MM.1S (cell line): ENCODE measurements at regions not wholly inside any gene's neighbourhood (a gene's known extent, or its start where the extent isn't known, plus 50 kb on each side); places are given as distances from the start of the nearest gene placed in this dataset.
"Not testable (repeated sequence)": the region's sequence is repeated elsewhere in the genome, so short reads cannot be mapped to it uniquely, and the experiment has no call there.

Source experiments
- DNase-seq: peaks from one replicate; pipeline ENCODE4 v3.0.0-alpha.2; 2015
- H2AFZ ChIP-seq: fragments of 300-600 bp; sonication (generic); 2 replicates; pipeline ENCODE4 v1.6.0; 2016; ENCODE audit warnings: antibody characterized with exemption, low read length
- H3F3A ChIP-seq: fragments of 300-600 bp; sonication (generic); 2 replicates; pipeline ENCODE4 v1.6.1; 2016; ENCODE audit warnings: mild to moderate bottlenecking, antibody characterized with exemption, low read length, moderate library complexity, mixed read lengths; ENCODE audit not compliant: insufficient read depth
- H3K27ac ChIP-seq: fragments of 300-600 bp; sonication (generic); 2 replicates; pipeline ENCODE4 v1.5.1; 2016; ENCODE audit warnings: mild to moderate bottlenecking, low read length
- H3K27me3 ChIP-seq: fragments of 300-600 bp; sonication (generic); replicated peaks from 2 replicates; pipeline ENCODE4 v1.6.0; 2016; ENCODE audit warnings: low read length; ENCODE audit not compliant: insufficient read depth
- H3K36me3 ChIP-seq: fragments of 300-600 bp; sonication (generic); replicated peaks from 2 replicates; pipeline ENCODE4 v1.6.1; 2016; ENCODE audit warnings: mild to moderate bottlenecking, low read length, mixed read lengths; ENCODE audit not compliant: insufficient read depth
- H3K4me1 ChIP-seq: fragments of 300-600 bp; sonication (generic); 2 replicates; pipeline ENCODE4 v1.6.1; 2016; ENCODE audit warnings: low read length, mixed read lengths
- H3K4me2 ChIP-seq: fragments of 300-600 bp; sonication (generic); 2 replicates; pipeline ENCODE4 v1.6.0; 2016; ENCODE audit warnings: low read depth, low read length
- H3K4me3 ChIP-seq: fragments of 300-600 bp; sonication (generic); 2 replicates; pipeline ENCODE4 v1.5.1; 2016; ENCODE audit warnings: low read length, mixed read lengths
- H3K79me2 ChIP-seq: fragments of 300-600 bp; sonication (generic); 2 replicates; pipeline ENCODE4 v1.6.1; 2016; ENCODE audit warnings: mixed run types, low read length, mixed read lengths
- H3K9ac ChIP-seq: fragments of 300-600 bp; sonication (generic); 2 replicates; pipeline ENCODE4 v1.6.1; 2016; ENCODE audit warnings: low read length, mixed read lengths
- H3K9me2 ChIP-seq: fragments of 300-600 bp; sonication (generic); replicated peaks from 2 replicates; pipeline ENCODE4 v1.6.1; 2016; ENCODE audit warnings: mild to moderate bottlenecking, low read length, mixed read lengths; ENCODE audit not compliant: insufficient read depth
- H3K9me3 ChIP-seq: fragments of 300-600 bp; sonication (generic); replicated peaks from 2 replicates; pipeline ENCODE4 v1.6.1; 2016; ENCODE audit warnings: mild to moderate bottlenecking, low read length, mixed read lengths; ENCODE audit not compliant: insufficient read depth
- H4K20me1 ChIP-seq: fragments of 300-600 bp; sonication (generic); 2 replicates; pipeline ENCODE4 v1.6.1; 2016; ENCODE audit warnings: mild to moderate bottlenecking, low read length, moderate library complexity, mixed read lengths; ENCODE audit not compliant: insufficient read depth
- CTCF ChIP-seq: fragments of 300-600 bp; sonication (generic); IDR thresholded peaks from 2 replicates; pipeline ENCODE4 v1.5.1; 2016; ENCODE audit warnings: antibody characterized with exemption, low read length, mixed read lengths
- EZH2 ChIP-seq: fragments of 300-600 bp; sonication (generic); optimal IDR thresholded peaks from 2 replicates; pipeline ENCODE3; 2017; ENCODE audit warnings: low read depth, mild to moderate bottlenecking, antibody characterized with exemption, low read length, mixed read lengths
- EZH2phosphoT487 ChIP-seq: fragments of 300-600 bp; sonication (generic); IDR thresholded peaks from 2 replicates; pipeline ENCODE4 v1.6.1; 2018; ENCODE audit warnings: antibody characterized with exemption, low read length

- H3K9me2 ChIP-seq: no peaks in the 10 kb centered on the region
- H4K20me1 ChIP-seq: no peaks in the 10 kb centered on the region
- TF ChIP-seq CTCF (no peak), EZH2 (no peak), EZH2phosphoT487 (no peak)
- H3K4me3 ChIP-seq: no peak overlapping the region
- H3K9ac ChIP-seq: no peak overlapping the region
- no peak overlapping the region for H3K27ac ChIP-seq
- H3K4me2 ChIP-seq: no peak overlapping the region
- H3K27me3 ChIP-seq: no peaks in the 10 kb centered on the region
- no peaks in the 10 kb centered on the region for H3K36me3 ChIP-seq
- H3K79me2 ChIP-seq: no peaks in the 10 kb centered on the region
- no peaks in the 10 kb centered on the region for H3K4me1 ChIP-seq
- DNase-seq: no peak
- H2AFZ ChIP-seq: no peak overlapping the region
- no peaks in the 10 kb centered on the region for H3F3A ChIP-seq
- H3K9me3 ChIP-seq: no peaks in the 10 kb centered on the region
Observed at GRCh38 chr4:18422685-18423084, 401.1 kb upstream of the LCORL start.

- Histone ChIP-seq H3K4me2 (no peak overlapping the region), H3K4me3 (no peak overlapping the region), H3F3A (no peaks in the 10 kb centered on the region), H3K4me1 (no peaks in the 10 kb centered on the region), H3K9me2 (no peaks in the 10 kb centered on the region), H3K79me2 (no peaks in the 10 kb centered on the region), H2AFZ (no peak overlapping the region), H3K27ac (no peak overlapping the region), H3K36me3 (no peaks in the 10 kb centered on the region), H3K9ac (no peak overlapping the region), H4K20me1 (no peaks in the 10 kb centered on the region), H3K27me3 (no peaks in the 10 kb centered on the region), H3K9me3 (no peaks in the 10 kb centered on the region)
- TF ChIP-seq EZH2phosphoT487: no peak
- no peak for DNase-seq
Observed at GRCh38 chr4:18421519-18421918, 400.0 kb upstream of the LCORL start.

- no peak overlapping the region for H3K9ac ChIP-seq
- no peak overlapping the region for H2AFZ ChIP-seq
- no peaks in the 10 kb centered on the region for H3F3A ChIP-seq
- no peaks in the 10 kb centered on the region for H3K36me3 ChIP-seq
- H3K9me2 ChIP-seq: no peaks in the 10 kb centered on the region
- no peaks in the 10 kb centered on the region for H3K79me2 ChIP-seq
- TF ChIP-seq EZH2 (no peak), CTCF (no peak), EZH2phosphoT487 (no peak)
- no peak overlapping the region for H3K4me3 ChIP-seq
- no peaks in the 10 kb centered on the region for H3K9me3 ChIP-seq
- H3K27me3 ChIP-seq: no peaks in the 10 kb centered on the region
- H3K4me2 ChIP-seq: no peak overlapping the region
- no peak overlapping the region for H3K27ac ChIP-seq
- no peaks in the 10 kb centered on the region for H3K4me1 ChIP-seq
- no peak for DNase-seq
- no peaks in the 10 kb centered on the region for H4K20me1 ChIP-seq
Observed at GRCh38 chr4:18419780-18420179, 398.2 kb upstream of the LCORL start.

GRCh38 chr4:18418195-18418898, 396.8 kb upstream of the LCORL start:
- not testable (repeated sequence) for H3K9me2 ChIP-seq, H3K4me1 ChIP-seq, H3K27ac ChIP-seq, H3K79me2 ChIP-seq, H3K9me3 ChIP-seq, H2AFZ ChIP-seq, H3K9ac ChIP-seq, H3K4me2 ChIP-seq, H4K20me1 ChIP-seq, H3K36me3 ChIP-seq, H3K27me3 ChIP-seq, DNase-seq, H3K4me3 ChIP-seq, H3F3A ChIP-seq

DNA sequence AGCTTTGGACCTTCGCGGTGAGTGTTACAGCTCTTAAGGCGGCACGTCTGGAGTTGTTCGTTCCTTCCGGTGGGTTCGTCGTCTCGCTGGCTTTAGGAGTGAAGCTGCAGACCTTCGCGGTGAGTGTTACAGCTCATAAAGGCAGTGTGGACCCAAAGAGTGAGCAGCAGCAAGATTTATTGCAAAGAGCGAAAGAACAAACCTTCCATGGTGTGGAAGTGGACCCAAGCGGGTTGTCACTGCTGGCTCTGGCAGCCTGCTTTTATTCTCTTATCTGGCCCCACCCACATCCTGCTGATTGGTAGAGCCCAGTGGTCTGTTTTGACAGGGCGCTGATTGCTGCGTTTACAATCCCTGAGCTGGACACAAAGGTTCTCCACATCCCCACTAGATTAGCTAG, 396.1 kb upstream of the LCORL start:
- not testable (repeated sequence) for H3K27ac ChIP-seq, H3K4me1 ChIP-seq, H3K4me2 ChIP-seq, H2AFZ ChIP-seq, H4K20me1 ChIP-seq, H3F3A ChIP-seq, H3K9me3 ChIP-seq, H3K79me2 ChIP-seq, H3K27me3 ChIP-seq, H3K9me2 ChIP-seq, H3K9ac ChIP-seq, H3K4me3 ChIP-seq, DNase-seq, H3K36me3 ChIP-seq
